WI38 (cell line): ENCODE measurements at regions not wholly inside any gene's neighbourhood (a gene's known extent, or its start where the extent isn't known, plus 50 kb on each side); places are given as distances from the start of the nearest gene placed in this dataset.

ENCODE experiments used
- H3K4me3 ChIP-seq: 2 replicates; pipeline ENCODE4 v1.5.1; 2011; ENCODE audit warnings: low read depth, mild to moderate bottlenecking, control low read depth, low read length
- TF ChIP-seq, protein P1 (sequence below): IDR thresholded peaks from 2 replicates; pipeline ENCODE4 v1.5.1; 2012; ENCODE audit warnings: low read depth, mild to moderate bottlenecking, control low read depth, low read length

DNA sequence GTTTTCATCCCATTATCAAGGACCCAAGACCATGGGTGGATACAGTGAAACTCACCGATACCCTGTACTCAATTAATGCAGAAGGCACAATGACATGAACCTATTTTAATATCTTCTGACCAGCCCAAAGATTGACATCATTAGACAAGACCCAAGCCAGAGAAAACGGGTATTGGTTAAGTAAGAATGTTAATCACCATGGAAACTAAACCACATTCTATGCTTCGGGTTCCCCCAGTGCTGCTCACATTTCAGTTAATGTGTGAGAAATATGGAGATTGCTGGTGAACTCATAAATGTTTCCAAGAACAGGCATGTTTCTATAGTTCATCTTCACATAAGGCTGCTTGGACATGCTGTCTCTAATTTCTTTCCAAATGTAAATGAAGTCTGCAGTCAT is 77.0 kb downstream of the IRX2 start:
- TF ChIP-seq, protein P1, sequence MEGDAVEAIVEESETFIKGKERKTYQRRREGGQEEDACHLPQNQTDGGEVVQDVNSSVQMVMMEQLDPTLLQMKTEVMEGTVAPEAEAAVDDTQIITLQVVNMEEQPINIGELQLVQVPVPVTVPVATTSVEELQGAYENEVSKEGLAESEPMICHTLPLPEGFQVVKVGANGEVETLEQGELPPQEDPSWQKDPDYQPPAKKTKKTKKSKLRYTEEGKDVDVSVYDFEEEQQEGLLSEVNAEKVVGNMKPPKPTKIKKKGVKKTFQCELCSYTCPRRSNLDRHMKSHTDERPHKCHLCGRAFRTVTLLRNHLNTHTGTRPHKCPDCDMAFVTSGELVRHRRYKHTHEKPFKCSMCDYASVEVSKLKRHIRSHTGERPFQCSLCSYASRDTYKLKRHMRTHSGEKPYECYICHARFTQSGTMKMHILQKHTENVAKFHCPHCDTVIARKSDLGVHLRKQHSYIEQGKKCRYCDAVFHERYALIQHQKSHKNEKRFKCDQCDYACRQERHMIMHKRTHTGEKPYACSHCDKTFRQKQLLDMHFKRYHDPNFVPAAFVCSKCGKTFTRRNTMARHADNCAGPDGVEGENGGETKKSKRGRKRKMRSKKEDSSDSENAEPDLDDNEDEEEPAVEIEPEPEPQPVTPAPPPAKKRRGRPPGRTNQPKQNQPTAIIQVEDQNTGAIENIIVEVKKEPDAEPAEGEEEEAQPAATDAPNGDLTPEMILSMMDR = no peak

DNA sequence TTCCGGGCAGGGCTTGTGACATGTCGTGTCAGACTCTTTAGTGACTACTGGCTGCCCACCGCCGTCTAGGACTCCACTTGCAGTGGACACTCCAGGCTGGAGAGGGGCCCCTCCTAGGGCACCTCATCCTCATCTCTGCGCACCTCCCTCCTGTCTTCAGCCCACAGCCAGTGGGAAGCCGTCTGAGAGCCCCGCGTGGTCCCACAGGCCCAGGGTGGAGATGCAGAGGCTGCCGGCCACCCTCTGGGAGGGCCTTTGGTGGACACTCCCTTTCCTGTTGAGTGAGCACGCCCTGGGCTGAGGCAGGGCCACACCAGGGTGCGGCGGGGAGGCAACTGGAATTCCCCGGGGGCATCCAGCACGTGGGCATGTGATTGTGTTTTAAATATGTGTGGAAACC is 80.5 kb downstream of the IRX2 start:
- TF ChIP-seq, protein P1 = no peak
- H3K4me3 ChIP-seq = no peak overlapping the region

More for the DNA sequence above, 77.0 kb downstream of the IRX2 start:
- H3K4me3 ChIP-seq = no peak overlapping the region

DNA sequence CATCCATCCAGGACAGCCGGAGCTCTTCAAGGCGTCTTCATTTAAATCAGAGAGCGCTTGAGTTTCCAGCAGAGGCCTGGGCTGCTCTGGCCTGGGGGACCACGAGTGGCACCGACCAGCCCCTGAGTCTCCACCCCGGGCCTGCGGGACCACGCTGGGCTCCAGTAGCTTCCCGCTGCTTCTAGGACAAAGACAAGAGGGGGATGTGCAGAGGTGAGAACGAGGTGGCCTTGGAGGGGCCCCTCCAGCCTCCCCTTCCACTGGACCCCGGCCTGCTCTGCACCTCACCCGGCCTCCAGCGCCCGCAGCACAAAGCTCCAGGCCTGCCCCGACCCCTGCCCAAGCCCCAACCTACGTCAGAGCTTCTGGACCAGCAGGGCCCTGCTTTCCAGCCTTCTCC is 81.6 kb downstream of the IRX2 start:
- TF ChIP-seq, protein P1 = no peak
- no peak overlapping the region for H3K4me3 ChIP-seq

DNA sequence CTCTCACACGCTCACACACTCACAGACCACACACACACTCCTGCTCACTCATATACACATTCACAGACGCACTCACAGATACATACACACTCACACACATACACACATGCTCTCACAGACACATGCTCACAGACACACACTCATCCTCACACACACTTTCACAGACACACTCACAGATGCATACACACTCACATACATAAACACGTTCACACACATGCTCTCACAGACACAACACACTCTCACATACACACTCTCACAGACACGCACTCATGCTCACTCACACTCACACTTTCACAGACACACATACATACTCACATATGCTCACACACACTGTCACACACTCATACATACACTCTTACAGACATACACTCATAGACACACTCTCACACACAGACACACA is 82.2 kb downstream of the IRX2 start:
- H3K4me3 ChIP-seq = no peak overlapping the region
- TF ChIP-seq, protein P1 = no peak

DNA sequence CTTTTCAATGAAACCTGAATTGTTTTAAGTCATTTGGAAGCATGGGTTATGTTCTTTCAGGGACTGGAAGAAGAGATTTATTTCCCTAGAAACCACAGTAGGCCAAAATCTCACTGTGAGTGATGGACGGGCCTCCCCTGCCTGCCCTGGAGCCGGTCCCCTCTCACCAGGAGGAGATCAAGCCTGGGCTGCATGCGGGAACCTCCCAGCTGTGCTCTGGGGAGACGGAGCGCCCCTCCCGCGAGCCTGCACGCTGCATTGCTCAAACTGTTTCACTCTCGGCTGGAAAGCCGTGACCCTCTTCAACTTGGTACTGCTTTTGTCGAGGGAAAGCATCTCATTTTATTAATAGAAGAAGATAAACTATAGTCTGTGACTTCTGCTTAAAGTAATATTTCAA is 85.4 kb downstream of the IRX2 start:
- H3K4me3 ChIP-seq = no peak overlapping the region
- TF ChIP-seq, protein P1 = no peak

DNA sequence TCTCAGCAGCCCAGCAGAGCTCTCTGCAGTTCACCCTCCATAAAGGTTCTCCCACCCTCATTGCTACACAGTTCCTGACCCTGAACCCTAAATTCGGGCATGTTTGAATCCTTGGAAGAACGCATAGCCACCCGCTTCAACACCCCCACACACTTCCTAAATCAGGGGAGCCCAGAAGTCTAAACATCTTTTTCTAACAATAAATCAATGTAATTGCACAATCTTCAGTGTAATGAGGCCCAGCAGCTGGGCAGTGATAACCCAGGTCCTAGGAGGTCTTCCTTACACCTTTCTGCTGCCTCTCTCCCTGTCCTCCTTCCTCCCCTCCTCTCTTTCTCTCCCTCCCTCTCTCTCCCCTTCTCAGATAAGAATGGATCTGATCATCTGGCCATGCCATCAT is 88.0 kb downstream of the IRX2 start:
- TF ChIP-seq, protein P1 = no peak
- H3K4me3 ChIP-seq = no peak overlapping the region

DNA sequence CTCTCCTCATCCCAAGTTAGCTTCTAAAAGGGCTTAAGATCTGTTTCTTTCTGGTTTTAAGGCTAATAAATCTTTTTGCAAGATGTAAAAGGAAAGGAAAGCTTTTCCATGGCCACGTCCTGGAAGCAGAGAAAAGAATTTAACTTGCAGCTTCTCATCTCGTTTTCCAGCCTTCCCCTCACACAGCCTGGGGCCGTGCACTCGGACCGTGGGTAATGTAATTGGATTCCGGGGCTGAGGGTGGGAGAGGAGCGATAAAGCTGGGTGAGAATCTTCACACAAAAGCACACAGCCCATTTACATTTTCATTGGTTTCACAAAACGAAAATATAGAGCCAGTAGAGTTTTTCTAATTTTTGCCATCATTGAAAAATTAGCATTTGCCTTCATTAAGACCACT is 91.2 kb downstream of the IRX2 start:
- TF ChIP-seq, protein P1 = no peak
- no peak overlapping the region for H3K4me3 ChIP-seq
